DND-41 (cell line): ENCODE measurements at regions not wholly inside any gene's neighbourhood (a gene's known extent, or its start where the extent isn't known, plus 50 kb on each side); places are given as distances from the start of the nearest gene placed in this dataset.

Source experiments
- ATAC-seq: fragments of 200-7000 bp; cut with Tn5 transposase; 3 replicates; pipeline ENCODE4 v1.9.1; 2021; ENCODE audit warnings: low read depth; ENCODE audit not compliant: insufficient read depth
- DNase-seq: peaks from one replicate; pipeline ENCODE4 v3.0.0-alpha.2; 2020
- H2AFZ ChIP-seq: 2 replicates; pipeline ENCODE4 v1.6.0; 2012; ENCODE audit warnings: low read depth, low read length
- H3K27ac ChIP-seq: 2 replicates; pipeline ENCODE4 v1.5.1; 2012; ENCODE audit warnings: low read length, inconsistent platforms
- H3K27me3 ChIP-seq: fragments of 200-600 bp; sonication (generic); 2 replicates; pipeline ENCODE4 v1.6.0; 2012; ENCODE audit warnings: low read length, mild to moderate bottlenecking, inconsistent platforms; ENCODE audit not compliant: insufficient read depth, poor library complexity
- H3K36me3 ChIP-seq: 2 replicates; pipeline ENCODE4 v1.5.1; 2012; ENCODE audit warnings: low read length, inconsistent platforms; ENCODE audit not compliant: insufficient read depth
- H3K4me1 ChIP-seq: 2 replicates; pipeline ENCODE4 v1.5.1; 2012; ENCODE audit warnings: mild to moderate bottlenecking, low read length; ENCODE audit not compliant: insufficient read depth
- H3K4me2 ChIP-seq: 2 replicates; pipeline ENCODE4 v1.6.0; 2012; ENCODE audit warnings: mild to moderate bottlenecking, moderate library complexity, low read length, inconsistent platforms; ENCODE audit not compliant: insufficient read depth
- H3K4me3 ChIP-seq, 2 experiments: fragments of 200-600 bp in 1 of 2; shearing (Covaris generic) in 1 of 2; 2 replicates each; pipeline ENCODE4 v1.5.1; 2012 to 2016; ENCODE audit warnings: inconsistent platforms in 2 of 2, low read length in 2 of 2, mild to moderate bottlenecking in 2 of 2, low read depth in 1 of 2, moderate library complexity in 1 of 2
- H3K79me2 ChIP-seq: 2 replicates; pipeline ENCODE4 v1.6.0; 2012; ENCODE audit warnings: low read length, inconsistent platforms; ENCODE audit not compliant: insufficient read depth
- H3K9ac ChIP-seq: 2 replicates; pipeline ENCODE4 v1.6.0; 2012; ENCODE audit warnings: low read depth, mild to moderate bottlenecking, inconsistent platforms, low read length, moderate library complexity
- H3K9me3 ChIP-seq: 2 replicates; pipeline ENCODE4 v1.5.1; 2012; ENCODE audit warnings: low read length, moderate library complexity, mild to moderate bottlenecking, inconsistent platforms; ENCODE audit not compliant: insufficient read depth, severe bottlenecking
- H4K20me1 ChIP-seq: 2 replicates; pipeline ENCODE4 v1.6.0; 2012; ENCODE audit warnings: low read length; ENCODE audit not compliant: insufficient read depth
- CTCF ChIP-seq: IDR thresholded peaks from 2 replicates; pipeline ENCODE4 v1.5.1; 2012; ENCODE audit warnings: borderline replicate concordance, low read length, moderate library complexity, mild to moderate bottlenecking; ENCODE audit not compliant: poor library complexity, severe bottlenecking; ENCODE audit errors: extremely low read depth
- EZH2 ChIP-seq: IDR thresholded peaks from 3 replicates; pipeline ENCODE4 v1.6.1; 2012; ENCODE audit warnings: borderline replicate concordance, low read depth, mild to moderate bottlenecking, moderate library complexity, low read length, inconsistent platforms; ENCODE audit not compliant: severe bottlenecking

- H2AFZ ChIP-seq = no peak overlapping the region
- H3K4me2 ChIP-seq = no peak overlapping the region
- no peak overlapping the region for H3K27ac ChIP-seq
- DNase-seq (no peak), ATAC-seq (no peak)
- no peaks in the 10 kb centered on the region for H3K4me1 ChIP-seq
- no peaks in the 10 kb centered on the region for H3K79me2 ChIP-seq
- H4K20me1 ChIP-seq = no peaks in the 10 kb centered on the region
- H3K9ac ChIP-seq = no peak overlapping the region
- H3K4me3 ChIP-seq = no peak overlapping the region
- TF ChIP-seq CTCF = no peak
- no peak for TF ChIP-seq EZH2
- H3K27me3 ChIP-seq = peaks cover 2% of the 10 kb centered on the region
- H3K36me3 ChIP-seq = no peaks in the 10 kb centered on the region
- no peaks in the 10 kb centered on the region for H3K9me3 ChIP-seq
Measured at GRCh38 chr21:38203229-38203628, 53.6 kb upstream of the KCNJ15 start.

- Histone ChIP-seq H3K79me2 (no peaks in the 10 kb centered on the region), H2AFZ (no peak overlapping the region), H3K27me3 (peaks cover 4% of the 10 kb centered on the region), H4K20me1 (no peaks in the 10 kb centered on the region), H3K27ac (no peak overlapping the region), H3K9ac (no peak overlapping the region), H3K36me3 (no peaks in the 10 kb centered on the region), H3K4me2 (no peak overlapping the region), H3K4me3 (no peak overlapping the region), H3K4me1 (no peaks in the 10 kb centered on the region), H3K9me3 (no peaks in the 10 kb centered on the region)
- TF ChIP-seq EZH2 = no peak
- no peak for TF ChIP-seq CTCF
- DNase-seq (no peak), ATAC-seq (no peak)
Measured at GRCh38 chr21:38205940-38206339, 50.9 kb upstream of the KCNJ15 start.

DNA sequence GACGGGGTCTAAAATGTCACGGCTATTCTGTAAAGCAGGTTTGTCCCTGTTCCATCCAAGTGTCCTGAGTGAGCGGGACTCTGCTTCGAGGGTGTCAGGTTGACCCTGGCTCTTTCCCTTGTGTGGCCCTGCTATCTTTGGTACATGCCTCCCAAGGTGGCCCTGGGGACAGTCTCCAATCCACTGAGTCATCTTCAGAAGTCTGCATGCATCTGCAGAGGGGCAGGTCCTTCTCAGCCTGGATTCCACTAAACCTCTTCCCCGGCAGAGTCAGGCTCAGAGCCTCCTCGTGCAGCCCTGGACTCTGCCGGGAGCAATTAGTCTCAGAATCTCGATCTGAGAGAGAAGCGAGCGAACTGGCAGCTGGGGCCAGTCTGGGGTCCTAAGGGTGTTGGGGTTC is 50.1 kb upstream of the KCNJ15 start:
- no peak overlapping the region for H2AFZ ChIP-seq
- peaks cover 4% of the 10 kb centered on the region for H3K27me3 ChIP-seq
- H3K36me3 ChIP-seq = no peaks in the 10 kb centered on the region
- TF ChIP-seq EZH2 (no peak), CTCF (no peak)
- DNase-seq (no peak), ATAC-seq (no peak)
- H3K9ac ChIP-seq = no peak overlapping the region
- H3K79me2 ChIP-seq = no peaks in the 10 kb centered on the region
- no peaks in the 10 kb centered on the region for H4K20me1 ChIP-seq
- H3K9me3 ChIP-seq = no peaks in the 10 kb centered on the region
- no peak overlapping the region for H3K27ac ChIP-seq
- H3K4me2 ChIP-seq = no peak overlapping the region
- no peaks in the 10 kb centered on the region for H3K4me1 ChIP-seq
- no peak overlapping the region for H3K4me3 ChIP-seq
